ENCODE measurements at regions not wholly inside any gene's neighbourhood (a gene's known extent, or its start where the extent isn't known, plus 50 kb on each side); places are given as distances from the start of the nearest gene placed in this dataset.

DNA sequence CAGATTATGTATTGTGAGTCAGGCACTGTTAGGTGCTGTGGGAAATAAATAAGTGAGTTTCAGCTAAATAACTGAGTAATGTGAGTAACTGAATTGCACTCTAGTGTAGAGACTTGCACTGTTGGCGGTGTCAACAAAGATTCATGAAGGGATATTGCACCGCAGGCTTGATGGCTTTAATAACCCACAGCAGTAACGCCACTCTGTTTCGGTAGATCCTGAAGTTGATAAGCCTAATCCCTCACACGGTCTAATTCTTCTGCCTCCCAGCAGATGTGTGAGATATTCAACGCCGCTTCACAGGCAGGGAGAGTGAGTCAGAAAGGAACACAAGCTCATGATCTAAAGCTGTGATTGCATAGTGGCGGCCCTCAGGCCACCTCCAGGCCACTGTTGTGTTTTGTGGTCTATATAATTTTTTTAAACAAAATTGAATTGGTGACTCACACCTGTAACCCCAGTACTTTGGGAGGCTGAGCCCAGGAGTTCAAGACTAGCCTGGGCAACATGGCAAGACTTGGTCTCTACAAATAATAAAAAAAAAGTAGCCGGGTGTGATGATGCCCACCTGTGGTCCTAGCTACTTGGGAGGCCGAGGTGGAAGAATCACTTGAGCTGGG, 94.3 kb downstream of the LIPG start:
- DNase-seq = no peak

DNA sequence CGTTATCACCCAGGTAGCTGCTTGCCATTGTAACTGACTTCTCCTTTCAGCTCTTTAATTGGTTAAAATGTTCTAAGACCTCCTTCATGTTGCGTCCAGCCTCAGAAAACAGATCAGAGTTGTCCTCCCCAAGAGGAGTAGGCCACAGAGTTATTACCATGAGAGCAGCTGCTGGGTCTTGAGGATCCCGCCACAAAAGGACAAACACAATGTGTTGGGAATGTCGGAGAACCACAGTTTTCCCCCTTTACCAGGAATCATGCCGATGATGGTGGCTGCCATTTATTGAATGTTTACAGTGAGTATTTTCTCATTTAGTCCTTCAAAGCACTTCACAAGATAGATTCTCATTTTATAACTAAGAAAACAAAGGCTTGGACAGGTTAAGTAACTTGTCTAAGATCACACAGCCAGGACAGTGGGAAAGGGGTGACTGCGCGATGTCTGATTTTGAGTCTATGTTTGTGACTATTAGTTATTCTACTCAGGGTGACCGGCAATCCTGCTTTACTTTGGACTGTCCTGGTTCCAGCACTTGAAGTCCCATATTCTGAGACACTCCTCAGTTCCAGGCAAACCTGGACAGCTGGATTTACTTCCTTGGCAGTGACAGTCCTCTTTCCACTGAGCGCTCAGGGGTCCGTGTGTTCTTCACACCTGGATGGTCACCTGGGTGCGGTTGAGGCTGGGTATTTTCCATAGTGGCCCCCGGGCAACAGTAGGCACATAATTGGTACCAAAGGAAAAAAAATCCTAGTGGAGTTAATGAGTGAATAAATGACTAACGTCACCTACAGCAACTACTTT, 93.6 kb downstream of the LIPG start:
- DNase-seq = no peak

DNA sequence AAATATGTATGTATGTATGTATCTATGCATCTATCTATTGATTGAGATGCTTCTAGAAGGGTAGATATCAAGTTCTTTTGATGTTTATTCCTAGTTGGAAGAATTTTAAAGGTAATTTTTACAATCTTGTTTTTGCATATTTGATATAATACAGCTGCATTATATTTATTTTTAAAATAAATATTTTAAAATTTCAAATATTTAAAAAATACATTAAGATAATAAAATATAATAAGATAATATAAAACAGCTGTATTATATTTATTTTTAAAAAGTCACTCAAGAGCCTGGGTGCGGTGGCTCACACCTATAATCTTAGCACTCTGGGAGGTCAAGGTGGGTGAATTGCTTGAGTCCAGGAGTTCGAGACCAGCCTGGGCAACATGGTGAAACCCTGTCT, 92.5 kb downstream of the LIPG start:
- DNase-seq = no peak

DNA sequence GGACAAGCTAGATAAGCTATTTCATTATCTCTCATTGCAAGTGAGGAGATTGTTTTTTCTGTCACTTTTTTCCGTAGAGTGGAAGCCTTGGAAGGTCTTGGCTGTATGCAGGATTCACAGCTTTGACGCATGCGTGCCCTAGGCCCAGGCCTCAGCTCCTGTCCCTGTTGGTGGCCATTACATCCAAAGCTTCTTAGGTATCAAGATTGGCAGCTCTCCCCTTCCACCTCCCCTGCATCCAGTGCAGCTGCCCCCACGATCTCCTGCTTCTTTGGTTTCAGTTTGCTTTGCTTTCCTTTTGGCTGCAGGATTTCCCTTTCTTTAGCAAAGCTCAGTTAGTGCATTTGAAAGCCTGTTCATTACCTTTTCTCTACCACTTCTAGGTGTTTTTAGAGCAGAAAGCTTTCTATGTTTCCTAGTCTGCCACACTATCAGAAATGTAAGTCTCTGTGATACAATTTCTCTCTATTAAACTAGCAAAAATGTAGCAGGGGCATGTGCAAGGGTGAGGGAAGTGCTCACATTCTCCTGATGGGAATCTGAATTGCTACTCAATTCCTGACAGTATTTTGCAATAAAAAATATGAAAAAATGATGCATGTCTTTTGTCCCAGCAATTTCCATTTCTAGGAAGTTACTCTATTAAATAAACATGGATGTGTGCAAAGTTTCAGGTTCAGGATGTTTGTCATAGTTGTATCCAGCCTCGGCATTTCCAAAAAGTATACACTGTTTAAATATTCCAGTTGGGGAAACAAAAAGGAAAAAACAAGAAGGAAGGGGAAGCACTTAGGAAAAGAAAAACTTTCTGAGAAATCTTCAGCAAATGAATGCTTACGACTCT, 91.2 kb downstream of the LIPG start:
- DNase-seq = no peak

DNA sequence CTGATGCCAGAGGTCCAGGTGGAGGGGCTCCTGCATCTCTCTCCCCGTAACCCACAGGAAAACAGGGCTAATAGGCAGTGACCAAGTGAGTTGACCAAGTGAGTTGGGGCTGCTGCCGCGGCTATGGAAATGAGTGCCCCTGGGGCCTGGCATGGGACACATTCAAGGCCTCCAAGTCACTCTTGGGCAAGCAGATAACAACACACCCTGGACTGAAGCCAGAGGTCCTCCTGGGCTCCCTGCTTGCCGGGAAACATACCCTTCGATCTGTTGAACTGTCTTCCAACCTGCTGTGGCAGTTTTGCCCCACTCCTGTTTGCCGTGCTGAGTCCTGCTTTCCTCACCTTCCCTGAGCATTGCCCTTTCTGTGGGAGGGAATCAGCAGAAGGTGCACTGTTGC, 89.2 kb downstream of the LIPG start:
- DNase-seq = no peak

DNA sequence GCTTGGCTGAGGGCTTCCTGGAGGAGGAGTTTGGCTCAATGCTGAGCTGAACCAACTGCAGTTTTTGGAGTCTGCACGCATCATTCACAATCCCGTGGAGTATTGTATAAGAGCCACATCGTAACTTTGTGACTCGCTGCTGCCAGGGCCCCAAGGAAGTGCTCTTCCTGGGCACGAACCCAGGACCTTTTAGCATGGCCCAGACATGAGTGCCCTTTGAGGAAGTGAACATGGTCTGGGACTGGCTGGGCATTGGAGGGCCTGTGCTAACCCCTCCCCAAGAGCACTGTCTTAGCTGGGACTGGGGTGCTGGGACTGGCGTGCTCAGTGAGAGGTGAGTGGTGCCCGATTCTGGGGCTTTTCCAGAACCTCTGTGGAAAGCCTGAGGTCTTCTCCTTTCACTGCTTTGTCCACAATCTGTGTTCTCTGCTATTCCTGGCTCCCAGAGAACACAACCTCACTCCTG, 88.6 kb downstream of the LIPG start:
- no peak for DNase-seq

DNA sequence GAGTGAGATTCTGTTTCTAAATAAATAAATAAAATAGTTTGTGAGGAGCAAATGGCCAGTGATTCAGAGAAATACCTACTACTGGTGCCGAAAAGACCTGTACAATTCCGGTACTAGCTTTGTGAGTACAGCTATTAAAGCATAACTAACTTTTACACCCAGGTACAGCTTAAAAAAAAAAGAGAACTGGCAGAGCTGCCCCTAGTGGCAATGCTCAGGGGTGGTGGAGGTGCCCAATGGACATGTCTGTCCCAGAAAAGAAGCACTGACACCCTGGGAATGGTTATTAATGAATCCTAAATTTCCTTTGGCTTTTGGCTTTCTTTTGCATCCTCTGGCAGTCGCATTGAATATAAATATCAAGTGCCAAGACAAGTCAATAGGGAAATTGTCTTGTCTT, 87.0 kb downstream of the LIPG start:
- no peak for DNase-seq

Measured in stimulated activated CD4-positive, alpha-beta T cell treated with anti-CD3 and anti-CD28 coated beads, Interleukin-4, amount 100 ng/mL, for 4 hours (primary cell).